H1 (cell line): ENCODE measurements at regions not wholly inside any gene's neighbourhood (a gene's known extent, or its start where the extent isn't known, plus 50 kb on each side); places are given as distances from the start of the nearest gene placed in this dataset.

Experiments
- CTCF ChIP-seq, 3 experiments: IDR thresholded peaks; 1 replicate in 2 of 3; 2 replicates in 1 of 3; pipeline versions ENCODE4 v1.5.1 to v1.6.1; 2011; ENCODE audit warnings: low read length in 3 of 3, mild to moderate bottlenecking in 3 of 3, inconsistent platforms in 2 of 3, low read depth in 1 of 3, moderate library complexity in 1 of 3; ENCODE audit not compliant: insufficient read depth in 1 of 3; ENCODE audit errors: control extremely low read depth in 1 of 3
- EP300 ChIP-seq, 2 experiments: IDR thresholded peaks; 1 replicate in 1 of 2; 2 replicates in 1 of 2; pipeline ENCODE4 v1.6.1; 2011 to 2012; ENCODE audit warnings: low read depth in 2 of 2, low read length in 2 of 2, mild to moderate bottlenecking in 2 of 2, borderline replicate concordance in 1 of 2, inconsistent platforms in 1 of 2, moderate library complexity in 1 of 2
- FOSL1 ChIP-seq: IDR thresholded peaks from 2 replicates; pipeline ENCODE4 v1.6.1; 2011; ENCODE audit warnings: mild to moderate bottlenecking, low read depth, low read length, moderate library complexity; ENCODE audit not compliant: insufficient read depth
- POLR2A ChIP-seq, 2 experiments: IDR thresholded peaks; 1 replicate in 1 of 2; 2 replicates in 1 of 2; pipeline ENCODE4 v1.6.1; 2011; ENCODE audit warnings: low read depth in 2 of 2, low read length in 2 of 2, mild to moderate bottlenecking in 2 of 2; ENCODE audit errors: control extremely low read depth in 1 of 2
- RBBP5 ChIP-seq: IDR thresholded peaks from 2 replicates; pipeline ENCODE4 v1.7.1; 2012; ENCODE audit warnings: low read depth, mild to moderate bottlenecking, inconsistent platforms, low read length, moderate library complexity, borderline replicate concordance
- TAF1 ChIP-seq: IDR thresholded peaks from 2 replicates; pipeline ENCODE4 v1.6.1; 2011; ENCODE audit warnings: mild to moderate bottlenecking, low read depth, low read length
- TEAD4 ChIP-seq: IDR thresholded peaks from 2 replicates; pipeline ENCODE4 v1.6.1; 2012; ENCODE audit warnings: low read depth, low read length, inconsistent platforms, mixed read lengths
- USF2 ChIP-seq: IDR thresholded peaks from 2 replicates; pipeline ENCODE4 v1.6.1; 2011; ENCODE audit warnings: low read length, improper control_type of control experiment

GRCh38 chr6:14959324-14959885, 286.5 kb upstream of the JARID2 start:
- TF ChIP-seq EP300 (IDR thresholded peaks at IDR 0.05; ENCODE audit: borderline replicate concordance in 1 of 2, low read depth in 2 of 2, low read length in 2 of 2) (no peak), RBBP5 (no peak), TEAD4 (no peak), CTCF (IDR thresholded peaks at IDR 0.05; ENCODE audit: control extremely low read depth in 1 of 3, insufficient read depth in 1 of 3, low read depth in 1 of 3, low read length in 3 of 3) (no peak), TAF1 (no peak), USF2 (no peak), POLR2A (IDR thresholded peaks at IDR 0.05; ENCODE audit: control extremely low read depth in 1 of 2, low read depth in 2 of 2, low read length in 2 of 2) (no peak), FOSL1 (no peak)
